ENCODE measurements at regions not wholly inside any gene's neighbourhood (a gene's known extent, or its start where the extent isn't known, plus 50 kb on each side); places are given as distances from the start of the nearest gene placed in this dataset.

DNA sequence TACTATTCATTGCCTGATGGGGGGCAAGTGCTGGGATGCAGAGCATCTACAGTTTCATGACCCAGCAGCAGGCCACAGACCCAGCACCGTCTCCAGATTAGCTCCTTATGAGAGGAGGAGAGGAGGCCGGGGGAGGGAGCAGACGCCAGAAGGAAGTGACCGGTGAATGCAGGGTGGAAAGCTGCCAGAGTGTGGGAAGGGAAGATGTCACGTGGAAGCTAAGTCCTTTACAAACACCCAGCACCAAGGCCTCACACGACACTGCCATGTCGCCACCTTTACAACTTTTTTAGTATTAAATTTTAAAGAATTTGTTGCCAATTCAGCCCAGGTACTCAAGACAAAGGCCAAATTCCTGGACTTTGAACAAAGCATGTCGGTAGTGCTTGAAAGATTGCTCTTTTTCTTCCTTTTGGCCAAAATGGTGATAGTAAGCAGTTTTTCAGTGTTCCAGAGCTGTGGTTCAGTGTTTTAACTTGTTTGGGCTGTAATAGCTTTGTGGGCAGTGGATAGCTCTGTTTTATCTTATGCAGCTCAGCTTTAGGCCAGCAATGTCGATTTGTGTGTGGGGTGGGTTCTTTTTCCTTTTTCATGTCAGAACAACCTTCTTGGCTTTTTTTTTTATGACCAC lies 58.2 kb downstream of the ZBTB38 start:
- TF ChIP-seq, protein P1, sequence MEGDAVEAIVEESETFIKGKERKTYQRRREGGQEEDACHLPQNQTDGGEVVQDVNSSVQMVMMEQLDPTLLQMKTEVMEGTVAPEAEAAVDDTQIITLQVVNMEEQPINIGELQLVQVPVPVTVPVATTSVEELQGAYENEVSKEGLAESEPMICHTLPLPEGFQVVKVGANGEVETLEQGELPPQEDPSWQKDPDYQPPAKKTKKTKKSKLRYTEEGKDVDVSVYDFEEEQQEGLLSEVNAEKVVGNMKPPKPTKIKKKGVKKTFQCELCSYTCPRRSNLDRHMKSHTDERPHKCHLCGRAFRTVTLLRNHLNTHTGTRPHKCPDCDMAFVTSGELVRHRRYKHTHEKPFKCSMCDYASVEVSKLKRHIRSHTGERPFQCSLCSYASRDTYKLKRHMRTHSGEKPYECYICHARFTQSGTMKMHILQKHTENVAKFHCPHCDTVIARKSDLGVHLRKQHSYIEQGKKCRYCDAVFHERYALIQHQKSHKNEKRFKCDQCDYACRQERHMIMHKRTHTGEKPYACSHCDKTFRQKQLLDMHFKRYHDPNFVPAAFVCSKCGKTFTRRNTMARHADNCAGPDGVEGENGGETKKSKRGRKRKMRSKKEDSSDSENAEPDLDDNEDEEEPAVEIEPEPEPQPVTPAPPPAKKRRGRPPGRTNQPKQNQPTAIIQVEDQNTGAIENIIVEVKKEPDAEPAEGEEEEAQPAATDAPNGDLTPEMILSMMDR (IDR thresholded peaks at IDR 0.05), result no peak
- TF ChIP-seq EP300 (IDR thresholded peaks at IDR 0.05; ENCODE audit: low read depth) (no peak), POLR2A (IDR thresholded peaks at IDR 0.05) (no peak), POLR2AphosphoS5 (IDR thresholded peaks at IDR 0.05) (peak in 1 of 3 donors; percentile 21)
